HG02623 (cell line): ENCODE measurements at regions not wholly inside any gene's neighbourhood (a gene's known extent, or its start where the extent isn't known, plus 50 kb on each side); places are given as distances from the start of the nearest gene placed in this dataset.

ENCODE experiments used
- ATAC-seq: cut with Tn5 transposase; IDR thresholded peaks from one replicate; pipeline ENCODE4 v1.9.1; 2021; ENCODE audit warnings: moderate library complexity; ENCODE audit not compliant: unreplicated experiment

GRCh38 chr14:97618917-97619690 lies 821.9 kb downstream of the VRK1 start:
- ATAC-seq, result no peak

DNA sequence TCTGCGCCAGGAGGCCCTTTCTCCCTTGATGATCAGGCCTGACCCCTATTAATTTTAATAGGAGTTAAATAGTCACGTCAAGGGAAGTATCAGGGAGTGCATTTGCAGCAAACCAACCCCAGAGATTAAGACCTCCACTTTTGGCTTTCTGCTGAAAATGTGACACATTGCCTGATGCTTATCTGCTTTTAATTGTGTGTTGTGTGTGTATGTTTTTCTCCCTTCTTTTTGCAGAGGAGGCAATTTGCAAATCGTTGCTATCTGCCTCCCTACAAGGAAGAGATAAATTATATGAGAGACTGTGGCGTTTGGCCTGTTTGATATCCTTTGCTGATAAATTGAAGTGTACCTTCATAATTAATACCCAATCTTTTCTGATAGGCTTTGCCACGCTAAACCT lies 822.9 kb downstream of the VRK1 start:
- ATAC-seq, result no peak

DNA sequence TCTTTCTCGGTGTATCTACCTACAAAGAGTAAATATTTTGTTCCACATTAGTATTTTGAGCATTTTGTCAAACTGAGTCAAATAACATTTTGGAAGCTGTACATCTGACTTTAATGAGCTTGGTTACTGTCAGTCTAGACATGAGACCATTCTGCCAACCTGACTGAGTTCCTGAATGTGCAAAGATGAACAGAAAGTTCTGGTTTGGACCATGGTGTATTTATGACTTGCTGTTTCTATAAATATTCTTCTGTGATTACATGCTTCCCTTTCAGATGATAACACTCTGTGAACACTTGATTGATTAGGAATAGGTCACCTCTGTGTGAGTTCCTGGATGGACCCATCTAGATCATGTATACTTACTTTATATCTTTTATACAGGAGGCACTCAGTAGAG lies 827.8 kb downstream of the VRK1 start:
- ATAC-seq, result no peak

DNA sequence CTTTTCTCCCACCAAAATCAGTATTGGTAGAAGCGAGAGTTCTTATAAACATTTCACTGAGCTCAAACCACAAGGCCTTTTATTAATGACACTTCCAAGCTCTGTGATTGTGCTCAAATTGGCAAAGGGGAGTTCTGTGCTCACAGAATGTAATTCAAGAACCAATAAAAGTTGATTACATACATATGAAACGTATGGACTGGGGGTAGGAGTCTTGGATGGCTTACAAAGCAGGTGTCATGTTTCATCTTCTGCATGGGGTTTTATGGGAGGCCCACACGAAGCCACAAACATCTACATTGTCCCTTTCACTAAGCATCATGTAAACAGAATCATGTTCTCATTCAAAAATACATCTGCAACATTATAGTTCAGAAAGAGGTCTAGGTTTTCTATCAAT lies 828.3 kb downstream of the VRK1 start:
- ATAC-seq, result no peak

GRCh38 chr14:97626088-97626487 lies 828.9 kb downstream of the VRK1 start:
- ATAC-seq, result no peak

DNA sequence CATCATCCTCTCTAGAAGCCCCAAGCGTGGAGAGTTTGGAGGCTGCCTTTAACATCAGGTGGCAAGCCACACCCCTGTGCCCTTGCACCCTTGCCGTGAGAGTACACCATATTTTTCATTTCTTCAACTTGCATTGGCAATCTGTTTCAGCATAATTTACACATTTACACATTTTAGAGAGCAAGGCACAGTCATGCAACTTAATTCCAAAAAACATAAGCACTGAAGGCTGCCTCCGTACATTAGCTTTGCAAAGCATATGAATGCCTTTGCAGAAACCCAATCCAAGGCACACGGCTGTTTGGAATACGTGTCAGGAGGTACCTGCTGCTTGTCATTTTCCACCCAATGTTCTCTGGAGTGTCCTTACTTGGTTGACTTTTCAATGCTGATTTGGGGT lies 833.1 kb downstream of the VRK1 start:
- no peak for ATAC-seq

DNA sequence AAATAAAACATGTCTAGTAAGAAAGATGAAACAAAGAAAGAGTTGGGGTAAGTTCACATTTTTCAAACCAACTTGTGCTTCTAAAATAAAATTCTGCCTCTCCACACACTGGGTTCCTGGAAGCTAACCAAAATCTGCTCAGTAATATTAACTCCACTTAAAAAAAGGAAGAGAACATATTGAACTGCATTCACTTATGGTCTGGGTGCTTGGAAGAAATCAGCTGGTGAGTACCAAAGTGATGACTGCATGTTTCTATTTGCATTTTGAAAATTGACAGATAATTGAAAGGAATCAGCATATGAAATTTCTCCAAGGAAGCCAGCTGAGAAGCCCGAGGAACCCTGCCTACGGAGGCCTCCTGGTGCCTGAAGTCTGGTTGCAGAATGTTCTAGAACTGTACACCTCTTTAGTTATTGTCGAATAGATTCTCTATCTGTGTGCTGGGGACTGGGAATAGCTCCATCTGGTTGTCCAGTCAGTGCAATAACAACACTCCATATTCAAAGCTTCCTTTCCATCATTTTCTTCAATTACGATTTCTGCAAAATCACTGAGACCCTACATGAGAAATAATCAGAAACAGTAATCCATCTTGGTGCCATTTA lies 836.1 kb downstream of the VRK1 start:
- ATAC-seq, result no peak

GRCh38 chr14:97634751-97635150 lies 837.6 kb downstream of the VRK1 start:
- ATAC-seq, result no peak

DNA sequence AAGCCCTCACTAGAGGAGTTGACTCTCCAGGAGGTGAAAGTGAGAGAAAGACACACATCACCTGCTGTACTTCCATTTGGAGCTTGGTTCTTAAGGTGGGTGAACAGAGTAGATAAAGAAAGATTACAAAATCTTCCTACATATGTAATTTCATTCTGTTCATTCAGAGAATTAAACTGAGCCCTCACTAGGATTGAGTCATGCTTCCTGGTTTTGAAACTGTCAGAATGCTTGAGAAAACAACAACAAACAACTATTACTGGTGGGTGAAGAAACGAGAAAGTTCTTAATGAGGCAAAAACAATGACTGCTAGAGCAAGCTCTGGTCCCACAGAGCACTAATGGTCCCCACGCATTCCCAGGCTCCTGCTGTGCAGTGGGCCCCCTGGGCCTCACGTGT lies 841.7 kb downstream of the VRK1 start:
- no peak for ATAC-seq

- no peak for ATAC-seq
Measured at GRCh38 chr14:97640031-97640430, 842.8 kb downstream of the VRK1 start.

DNA sequence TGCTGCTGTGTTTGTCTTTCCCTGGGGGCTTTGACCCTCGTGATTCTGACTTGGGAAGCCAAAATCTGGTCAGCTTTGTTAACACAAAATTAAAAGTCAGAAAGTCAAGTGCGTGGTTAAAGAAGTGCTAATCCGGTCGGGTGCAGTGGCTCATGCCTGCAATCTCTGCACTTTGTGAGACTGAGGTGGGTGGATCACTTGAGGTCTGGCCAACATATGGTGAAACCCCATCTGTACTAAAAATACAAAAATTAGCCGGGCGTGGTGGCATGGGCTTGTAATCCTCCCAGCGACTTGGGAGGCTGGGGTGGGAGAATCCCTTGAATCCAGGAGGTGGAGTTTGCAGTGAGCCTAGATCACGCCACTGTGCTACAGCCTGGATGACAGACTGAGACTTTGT lies 844.6 kb downstream of the VRK1 start:
- ATAC-seq, result no peak

DNA sequence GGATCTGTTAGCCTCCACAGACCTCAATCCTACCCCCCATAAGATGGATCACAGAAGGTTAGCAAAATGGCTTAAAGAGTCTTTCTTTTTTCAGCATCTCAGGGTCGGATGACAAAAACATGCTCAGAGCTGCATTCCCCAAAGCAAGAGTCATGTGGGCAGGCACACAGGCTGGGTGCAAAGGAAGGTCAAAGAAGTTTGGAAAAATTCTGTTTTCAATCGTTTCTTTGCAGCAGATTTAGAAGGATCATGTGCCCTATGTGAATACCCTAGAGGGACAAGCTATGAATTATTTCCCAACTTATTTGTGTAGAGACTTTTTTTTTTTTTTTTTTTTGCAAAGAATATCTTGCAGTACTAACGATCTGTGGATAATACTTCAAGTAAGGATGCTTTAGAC lies 845.4 kb downstream of the VRK1 start:
- ATAC-seq, result no peak

GRCh38 chr14:97644365-97644764 lies 847.2 kb downstream of the VRK1 start:
- no peak for ATAC-seq

DNA sequence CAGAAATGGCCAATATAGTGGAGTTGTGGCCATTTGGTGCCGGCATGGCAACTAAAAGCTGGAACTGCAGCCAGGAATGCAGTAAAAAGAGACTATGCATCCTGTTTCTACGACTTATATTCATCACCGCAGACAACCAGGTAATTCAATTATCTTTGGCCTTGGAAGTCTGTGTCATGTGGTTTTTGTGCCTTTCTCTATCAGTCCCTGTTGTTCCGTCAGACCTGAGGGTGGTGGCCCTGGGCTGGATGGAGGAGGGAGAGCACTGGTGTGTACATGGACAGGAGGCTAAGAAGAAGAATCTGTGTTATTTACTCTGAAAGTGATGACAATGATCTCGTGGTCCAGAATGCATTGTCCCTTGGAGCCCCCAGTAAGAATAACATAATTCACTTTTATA lies 852.6 kb downstream of the VRK1 start:
- no peak for ATAC-seq

DNA sequence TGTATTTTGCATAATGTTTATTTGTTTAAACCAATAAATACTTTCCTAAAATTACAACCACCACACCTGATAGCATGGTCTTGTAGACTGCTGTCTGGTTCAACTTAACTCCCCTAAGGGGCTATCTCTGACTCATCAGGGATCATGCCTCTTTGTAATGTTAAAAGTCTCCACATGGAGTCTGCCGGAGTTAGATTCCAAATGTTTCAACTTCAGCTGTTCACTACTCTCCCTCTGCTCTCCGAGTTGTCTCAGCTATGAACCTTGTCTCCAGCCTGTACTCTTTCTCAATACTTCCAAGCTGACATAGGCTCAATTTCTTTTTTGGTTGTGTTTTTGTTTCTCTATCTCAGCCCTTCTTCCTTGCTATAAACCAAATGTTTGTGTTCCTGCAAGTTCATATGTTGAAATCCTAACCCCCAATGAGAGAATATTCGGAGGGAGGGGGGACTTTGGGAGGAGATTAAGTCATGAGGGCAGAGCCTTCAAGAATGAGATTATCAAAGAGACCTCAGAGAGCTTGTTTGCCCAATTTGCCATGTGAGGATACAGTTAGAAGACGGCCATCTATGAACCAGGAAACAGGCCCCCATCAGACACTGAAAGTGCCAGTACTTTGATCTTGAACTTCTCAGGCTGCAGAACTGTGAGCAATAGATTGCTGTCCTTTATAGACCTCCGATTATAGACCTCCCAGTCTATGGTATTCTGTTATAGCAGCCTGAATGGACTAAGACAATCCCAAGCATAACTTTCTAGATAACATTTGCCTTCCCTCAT lies 858.2 kb downstream of the VRK1 start:
- no peak for ATAC-seq

- ATAC-seq, result no peak
Measured at GRCh38 chr14:97657609-97658008, 860.4 kb downstream of the VRK1 start.

DNA sequence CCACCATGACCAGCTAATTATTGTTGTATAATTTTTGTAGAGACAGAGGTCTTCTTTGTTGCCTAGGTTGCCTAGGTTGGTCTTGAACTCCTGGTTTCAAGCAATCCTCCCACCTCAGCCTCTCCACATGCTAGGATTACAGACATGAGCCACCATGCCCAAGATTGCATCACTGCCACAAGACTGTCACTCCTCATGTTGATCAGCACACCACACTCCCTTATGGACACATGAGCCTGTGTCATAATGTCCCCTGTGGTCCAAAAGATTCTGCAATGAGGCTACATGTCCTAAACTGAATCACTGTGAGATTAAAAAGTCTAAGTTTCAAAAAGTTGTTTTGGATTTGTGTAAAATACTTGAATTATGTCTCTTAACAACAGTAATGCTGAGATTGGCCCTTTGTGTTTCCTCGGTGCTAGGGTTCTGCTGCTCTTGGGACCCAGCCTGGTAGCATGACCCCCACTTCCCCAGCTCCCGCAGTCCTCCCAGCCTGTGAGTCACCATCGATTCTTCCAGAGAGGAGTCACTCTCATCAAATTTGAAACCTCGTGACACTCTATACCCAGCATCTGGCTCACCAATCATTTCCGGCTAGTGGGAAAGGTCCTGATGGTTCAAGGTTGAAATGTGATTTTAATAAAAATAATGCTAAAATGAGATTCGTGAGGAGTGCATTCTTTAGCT lies 890.9 kb downstream of the VRK1 start:
- no peak for ATAC-seq

DNA sequence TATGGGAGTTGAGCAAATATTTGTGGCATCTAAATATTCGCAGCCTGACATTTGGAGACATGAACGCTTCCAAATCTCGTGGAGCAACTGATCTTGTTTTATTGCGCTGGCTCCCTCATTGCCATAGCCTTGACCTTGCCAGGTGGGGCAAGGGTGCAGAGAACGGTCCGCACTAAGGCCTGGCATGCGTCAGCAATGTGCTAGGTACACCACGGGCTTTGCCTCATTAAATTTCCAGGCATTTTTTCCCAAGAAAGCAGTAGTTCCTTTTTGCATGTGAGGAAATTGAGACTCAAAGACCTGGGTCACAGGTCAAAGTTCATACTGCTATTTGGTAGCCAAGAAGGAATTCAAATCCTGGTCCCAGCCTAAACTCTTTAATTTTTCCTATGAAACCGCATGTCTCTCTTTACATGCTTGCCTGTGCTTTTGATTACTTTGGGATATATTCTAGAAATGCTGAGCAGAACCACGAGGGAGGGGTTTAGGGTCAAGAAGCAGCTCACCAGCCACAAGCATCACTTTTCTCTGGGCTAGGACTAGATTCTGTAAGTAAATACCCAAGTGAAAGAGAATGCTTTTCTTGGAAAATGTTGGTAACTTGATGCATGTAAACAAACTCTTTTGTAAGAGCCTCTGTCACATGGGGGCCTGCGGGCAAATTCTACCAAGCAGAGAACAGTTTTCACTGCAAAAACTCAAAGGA lies 891.6 kb downstream of the VRK1 start:
- no peak for ATAC-seq

DNA sequence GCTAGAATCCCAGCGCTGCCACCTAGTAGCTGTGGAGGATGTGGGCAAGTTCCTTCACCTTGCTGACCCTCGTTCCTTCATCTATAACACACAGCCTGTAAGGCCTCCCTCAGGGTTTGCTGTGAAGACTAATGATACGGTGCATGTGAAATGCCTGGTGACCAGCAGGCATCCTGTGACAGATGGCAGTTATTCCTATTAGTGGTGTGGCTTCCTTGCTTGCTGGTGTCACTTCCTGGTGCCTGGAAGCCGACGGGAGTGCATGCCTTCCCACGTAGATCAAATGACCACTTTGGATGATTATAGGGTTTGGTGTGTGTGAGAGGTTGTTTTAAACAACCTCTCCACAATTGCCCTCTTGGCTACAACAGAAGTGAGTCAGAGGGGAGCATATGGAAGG lies 894.9 kb downstream of the VRK1 start:
- ATAC-seq, result no peak

DNA sequence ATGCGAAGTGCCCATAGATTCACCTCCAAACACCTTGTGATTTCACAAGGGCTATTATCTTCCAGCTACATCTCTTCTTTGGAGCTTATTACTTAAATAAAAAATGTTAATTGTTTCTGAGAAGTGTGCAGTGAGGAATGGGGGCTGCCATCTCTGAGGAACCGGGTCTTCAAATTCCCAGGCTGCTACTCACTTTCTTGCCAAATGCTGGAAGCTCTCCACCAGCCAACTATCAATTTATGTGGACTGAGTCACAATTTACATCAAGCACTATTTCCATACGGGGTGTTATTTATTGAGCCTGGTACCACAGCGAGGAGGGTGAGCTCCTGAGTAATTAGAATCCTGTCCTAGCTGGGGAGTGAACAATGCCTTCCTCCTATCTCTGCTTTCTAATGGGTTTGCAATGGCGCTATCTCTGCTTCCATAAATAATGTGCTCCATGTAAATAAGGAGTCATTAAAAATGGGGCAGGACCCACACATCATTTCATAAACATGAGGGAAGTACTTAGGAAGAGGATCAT lies 898.3 kb downstream of the VRK1 start:
- no peak for ATAC-seq

DNA sequence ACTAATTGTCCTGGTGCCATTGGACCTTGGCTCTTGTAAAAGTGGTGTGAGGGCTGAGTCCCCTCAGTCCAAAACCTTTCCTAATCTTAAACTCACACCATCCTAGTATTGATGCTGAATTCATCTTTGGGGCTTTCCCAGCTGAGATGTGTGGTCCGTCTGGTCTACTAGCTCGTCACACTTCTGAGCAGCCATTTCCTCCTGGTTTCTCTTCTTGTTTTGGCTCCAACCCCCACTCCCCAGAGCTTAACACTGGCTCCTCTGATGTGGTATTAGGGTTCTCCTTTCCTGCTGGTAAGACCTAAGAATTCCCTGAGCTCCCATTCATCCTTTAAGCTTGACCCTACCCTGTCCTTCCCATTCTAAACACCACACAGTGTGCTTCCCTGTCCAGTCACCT lies 900.6 kb downstream of the VRK1 start:
- ATAC-seq, result no peak
